ENCODE measurements at regions not wholly inside any gene's neighbourhood (a gene's known extent, or its start where the extent isn't known, plus 50 kb on each side); places are given as distances from the start of the nearest gene placed in this dataset.
"Not testable (repeated sequence)": the region's sequence is repeated elsewhere in the genome, so short reads cannot be mapped to it uniquely, and the experiment has no call there.

GRCh38 chr3:3902161-3902560 lies 102.9 kb downstream of the LRRN1 start:
- intact Hi-C loops (cut with DNase I): no loop called here

DNA sequence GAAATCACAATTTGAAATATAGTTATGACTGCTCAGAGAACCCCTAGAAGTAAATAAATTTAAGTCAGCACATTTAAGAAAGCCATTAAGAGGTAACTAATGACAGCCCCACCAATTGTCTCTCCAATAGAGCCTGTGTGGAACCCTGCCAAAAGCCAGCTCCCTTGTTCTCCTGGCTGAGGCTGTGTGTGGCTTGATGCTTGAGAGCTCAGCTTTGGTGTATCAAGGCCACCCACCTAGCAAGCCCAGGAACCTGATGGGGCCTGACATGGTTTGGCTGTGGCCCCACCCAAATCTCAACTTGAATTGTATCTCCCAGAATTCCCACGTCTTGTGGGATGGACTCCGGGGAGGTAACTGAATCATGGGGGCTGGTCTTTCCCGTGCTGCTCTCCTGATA lies 106.9 kb downstream of the LRRN1 start:
- intact Hi-C loops (cut with DNase I): no loop called here
- no peak for DNase-seq

More at GRCh38 chr3:3902161-3902560, 102.9 kb downstream of the LRRN1 start:
- DNase-seq: no peak

DNA sequence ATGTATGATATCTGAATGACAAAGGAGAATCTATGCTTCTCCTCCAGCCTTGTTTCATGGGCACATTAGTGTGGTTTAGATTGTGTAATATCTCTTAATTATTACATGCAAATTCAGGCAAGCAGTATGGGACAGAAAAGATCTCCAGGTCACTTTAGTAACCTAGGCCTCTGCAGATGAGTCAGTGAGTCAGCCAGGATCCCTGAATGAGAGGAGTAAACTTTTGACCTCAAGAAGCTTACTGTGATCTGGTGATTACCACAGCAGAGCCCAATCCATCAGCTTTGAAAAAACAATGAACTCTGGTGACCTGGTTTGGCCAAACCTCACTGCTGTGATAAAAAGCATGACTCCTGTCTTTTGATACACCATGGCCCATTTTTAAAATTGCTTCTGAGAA lies 107.8 kb downstream of the LRRN1 start:
- DNase-seq: no peak
- intact Hi-C loops (cut with DNase I): no loop called here

GRCh38 chr3:3918763-3919162 lies 119.5 kb downstream of the LRRN1 start:
- intact Hi-C loops (cut with DNase I): no loop called here

DNA sequence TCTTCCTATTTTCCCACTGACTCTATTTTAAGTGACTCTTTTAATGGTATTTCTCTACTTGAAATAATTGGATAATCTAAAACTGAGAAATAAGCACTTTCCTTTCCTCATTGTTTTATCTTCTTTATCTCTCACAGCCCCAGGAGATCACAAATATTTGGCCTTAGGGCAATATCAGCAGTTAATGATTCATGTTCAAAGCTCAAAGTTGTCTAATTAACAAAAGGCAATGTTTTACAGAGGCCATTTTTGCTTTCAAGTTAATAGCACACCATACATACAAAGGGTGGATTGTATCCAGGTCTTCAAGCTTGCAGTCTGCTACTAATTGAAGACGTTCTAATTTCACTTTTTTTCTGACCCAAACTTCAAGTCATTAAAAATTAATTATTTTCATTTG lies 120.1 kb downstream of the LRRN1 start:
- DNase-seq: no peak
- intact Hi-C loops (cut with DNase I): no loop called here

More at GRCh38 chr3:3918763-3919162, 119.5 kb downstream of the LRRN1 start:
- DNase-seq: no peak

DNA sequence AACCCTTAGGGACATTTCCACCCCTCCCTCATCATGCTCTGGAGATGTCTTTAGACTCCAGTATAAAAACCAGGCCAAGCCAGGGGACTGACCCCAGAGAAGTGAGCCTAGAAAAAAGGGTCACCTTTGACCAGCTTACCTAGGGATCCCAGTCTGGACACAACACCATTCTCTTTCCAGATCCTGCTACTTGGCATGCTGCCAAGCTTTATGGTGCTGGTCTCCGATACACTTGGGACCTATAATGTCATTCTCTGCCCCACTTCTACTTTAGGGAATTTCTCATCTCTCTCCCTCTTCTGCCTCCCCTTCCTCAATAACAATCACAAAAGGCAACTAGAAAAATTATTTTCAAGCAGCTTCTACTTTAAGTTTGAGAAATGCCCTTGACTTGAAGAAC lies 124.4 kb downstream of the LRRN1 start:
- no peak for DNase-seq
- intact Hi-C loops (cut with DNase I): no loop called here

- intact Hi-C loops (cut with DNase I): no loop called here
- no peak for DNase-seq
Observed at GRCh38 chr3:3927198-3927597, 128.0 kb downstream of the LRRN1 start.

DNA sequence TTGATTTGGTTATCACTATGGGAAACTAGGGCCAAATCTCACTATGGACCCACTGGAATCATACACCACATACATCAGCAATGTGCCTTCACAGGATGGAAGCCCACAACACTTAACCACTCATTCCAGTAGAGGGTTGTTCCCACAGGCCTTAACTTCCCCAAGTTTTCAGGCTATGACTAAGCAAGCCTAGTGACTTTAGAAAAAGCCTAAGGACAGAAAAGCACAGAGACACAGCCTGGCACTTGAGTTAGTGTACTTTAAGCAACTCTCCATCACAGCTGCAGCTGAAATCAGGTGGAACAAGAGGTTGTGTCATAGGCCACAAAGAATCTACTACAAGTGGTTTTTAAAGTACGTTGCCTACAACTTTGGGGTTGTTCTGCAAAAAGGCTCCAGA lies 128.7 kb downstream of the LRRN1 start:
- DNase-seq: no peak
- intact Hi-C loops (cut with DNase I): no loop called here

GRCh38 chr3:3941380-3941779 lies 142.1 kb downstream of the LRRN1 start:
- intact Hi-C loops (cut with DNase I); DNase-seq: not testable (repeated sequence)

DNA sequence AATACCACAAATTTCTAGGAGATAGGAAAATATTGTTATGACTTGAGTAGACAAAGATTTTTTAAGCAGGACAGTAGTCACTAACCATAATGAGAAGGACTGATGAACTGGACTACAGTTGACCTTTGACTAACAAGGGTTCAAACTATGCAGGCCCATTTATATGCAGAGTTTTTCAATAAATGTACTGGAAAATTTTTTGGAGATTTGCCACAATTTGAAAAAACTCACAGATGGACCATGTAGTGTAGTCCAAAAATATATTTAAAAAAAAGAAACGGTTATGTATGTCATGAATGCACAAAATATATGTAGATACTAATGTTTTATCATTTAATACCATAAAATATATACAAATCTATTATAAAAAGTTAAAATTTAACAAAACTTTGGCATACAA lies 151.8 kb downstream of the LRRN1 start:
- intact Hi-C loops (cut with DNase I): no loop called here
- DNase-seq: no peak

DNA sequence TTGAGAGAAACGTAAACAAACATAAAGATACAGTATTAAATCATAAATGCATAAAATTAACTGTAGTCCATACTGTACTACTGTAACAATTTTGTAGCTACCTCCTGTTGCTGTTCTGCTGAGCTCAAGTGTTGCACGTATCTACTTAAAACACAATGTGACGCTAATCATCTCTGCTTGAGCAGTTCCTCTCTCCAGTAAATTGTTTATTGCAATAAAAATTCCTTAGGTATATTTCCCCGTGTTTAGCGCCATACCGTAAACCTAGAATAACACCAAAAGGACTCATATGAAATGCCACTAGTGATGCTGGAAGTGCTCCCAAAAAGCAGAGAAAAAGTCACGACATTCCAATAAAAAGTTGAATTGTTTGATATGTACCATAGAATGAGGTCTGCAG lies 152.3 kb downstream of the LRRN1 start:
- DNase-seq: no peak
- intact Hi-C loops (cut with DNase I): no loop called here

DNA sequence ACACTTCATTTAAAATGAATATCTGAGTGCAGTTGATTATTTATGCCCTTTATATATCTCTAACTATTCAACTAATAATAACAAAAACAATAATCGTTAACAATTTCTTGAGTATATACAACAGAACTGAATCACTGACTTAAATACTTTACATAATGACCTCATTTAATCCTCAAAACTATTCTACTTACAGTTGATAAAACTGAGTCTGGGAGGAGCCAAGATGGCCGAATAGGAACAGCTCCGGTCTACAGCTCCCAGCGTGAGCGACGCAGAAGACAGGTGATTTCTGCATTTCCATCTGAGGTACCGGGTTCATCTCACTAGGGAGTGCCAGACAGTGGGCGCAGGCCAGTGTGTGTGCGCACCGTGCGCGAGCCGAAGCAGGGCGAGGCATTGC lies 163.6 kb downstream of the LRRN1 start:
- DNase-seq; intact Hi-C loops (cut with DNase I): not testable (repeated sequence)

DNA sequence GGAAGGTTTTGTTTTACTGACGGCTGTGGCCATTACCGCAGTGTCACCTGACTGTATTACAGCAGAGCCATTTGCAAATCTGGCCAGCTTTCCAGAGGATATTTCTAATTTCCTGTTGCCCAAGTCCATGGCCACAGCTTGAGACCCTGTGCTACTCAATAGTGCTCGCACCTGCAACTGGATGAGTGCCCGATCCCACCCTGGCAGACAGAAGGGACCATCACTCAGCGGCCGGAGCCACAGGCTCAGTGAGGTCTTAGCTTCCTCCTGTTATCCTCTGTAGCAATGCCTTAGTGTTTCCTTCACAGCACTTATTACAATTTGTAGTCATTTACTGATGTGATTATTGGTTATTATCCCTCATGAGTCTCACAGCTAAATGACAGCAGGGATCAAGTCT lies 184.8 kb downstream of the LRRN1 start:
- no peak for DNase-seq
- intact Hi-C loops (cut with DNase I): no loop called here

DNA sequence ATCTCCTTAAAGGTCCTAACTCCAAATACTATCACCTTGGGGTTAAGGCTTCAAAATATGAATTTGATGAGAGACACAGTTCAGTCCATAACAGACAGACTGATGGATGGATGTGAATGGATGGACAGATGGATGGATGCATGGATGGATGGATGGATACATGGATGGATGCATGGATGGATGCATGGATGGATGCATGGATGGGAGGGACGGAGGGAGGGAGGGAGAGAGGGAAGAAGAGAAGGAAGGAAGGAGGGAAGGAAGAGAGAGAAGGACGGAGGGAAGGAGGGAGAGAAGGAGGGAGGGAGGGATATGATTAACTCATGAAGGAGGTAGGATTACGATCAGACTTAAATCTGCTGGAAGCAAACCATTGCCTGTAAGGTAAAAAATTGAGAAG lies 192.4 kb downstream of the LRRN1 start:
- DNase-seq: no peak
- intact Hi-C loops (cut with DNase I): loop anchor here (10.0 kb wide), 1 partner anchor 787 kb away; no protein-coding TSS in a partner anchor

- no peak for DNase-seq
- intact Hi-C loops (cut with DNase I): loop anchor here (10.0 kb wide), 1 partner anchor 788 kb away; no protein-coding TSS in a partner anchor
Observed at GRCh38 chr3:3992312-3992874, 193.2 kb downstream of the LRRN1 start.

DNA sequence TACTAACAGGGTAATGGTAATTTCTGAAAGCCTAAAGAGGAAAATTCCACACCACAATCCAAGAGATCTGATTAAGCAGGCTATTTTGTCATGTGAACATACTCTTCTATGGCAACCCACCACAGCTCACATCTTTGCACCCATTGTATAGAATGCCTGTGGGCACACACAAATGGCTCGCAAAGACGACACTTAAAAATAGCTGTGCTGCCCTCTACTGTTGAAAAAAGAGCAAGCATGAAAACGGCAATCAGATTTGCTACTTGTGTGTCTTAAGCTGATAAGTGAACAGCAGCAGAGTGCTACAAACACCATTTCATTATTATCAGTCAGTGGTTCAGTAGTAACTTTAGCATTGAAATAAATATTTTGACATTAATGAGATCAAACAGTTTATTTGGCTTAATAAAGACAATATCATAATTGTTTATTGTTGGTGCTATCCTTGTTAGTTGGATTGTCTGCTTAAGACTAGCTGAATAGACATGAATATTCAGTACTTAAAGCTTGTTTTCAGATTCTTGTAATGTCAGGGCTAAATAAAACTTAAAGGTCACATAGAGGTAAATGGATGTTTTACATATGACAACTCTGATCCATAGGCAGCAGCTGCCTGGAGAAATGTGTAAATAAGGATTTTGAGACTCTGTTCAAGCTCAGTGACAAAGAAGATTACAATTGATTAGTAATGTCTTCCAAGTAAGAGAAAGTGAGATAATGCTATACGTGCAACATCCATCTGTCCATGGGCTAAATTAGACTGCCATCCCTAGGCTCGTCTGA lies 199.1 kb downstream of the LRRN1 start:
- DNase-seq: peak in 19 of 42 donors; percentile 1 to 57 (median 19)
- intact Hi-C loops (cut with DNase I): loop anchor here (10.0 kb wide), 1 partner anchor 794 kb away; no protein-coding TSS in a partner anchor

DNA sequence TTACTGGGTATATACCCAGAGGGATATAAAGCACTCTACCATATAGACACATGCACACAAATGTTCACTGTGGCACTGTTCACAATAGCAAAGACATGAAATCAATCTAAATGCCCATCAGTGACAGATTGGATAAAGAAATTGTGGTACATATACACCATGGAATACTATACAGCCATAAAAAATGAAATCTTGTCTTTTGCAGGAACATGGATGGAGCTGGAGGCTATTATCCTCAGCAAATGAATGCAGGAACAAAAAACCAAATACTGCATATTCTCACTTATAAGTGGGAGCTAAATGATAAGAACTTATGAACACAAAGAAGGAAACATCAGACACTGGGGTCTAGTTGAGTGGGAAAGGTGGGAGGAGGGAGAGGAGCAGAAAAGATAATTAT lies 200.1 kb downstream of the LRRN1 start:
- intact Hi-C loops (cut with DNase I): loop anchor here (10.0 kb wide), 1 partner anchor 795 kb away; no protein-coding TSS in a partner anchor
- not testable (repeated sequence) for DNase-seq

DNA sequence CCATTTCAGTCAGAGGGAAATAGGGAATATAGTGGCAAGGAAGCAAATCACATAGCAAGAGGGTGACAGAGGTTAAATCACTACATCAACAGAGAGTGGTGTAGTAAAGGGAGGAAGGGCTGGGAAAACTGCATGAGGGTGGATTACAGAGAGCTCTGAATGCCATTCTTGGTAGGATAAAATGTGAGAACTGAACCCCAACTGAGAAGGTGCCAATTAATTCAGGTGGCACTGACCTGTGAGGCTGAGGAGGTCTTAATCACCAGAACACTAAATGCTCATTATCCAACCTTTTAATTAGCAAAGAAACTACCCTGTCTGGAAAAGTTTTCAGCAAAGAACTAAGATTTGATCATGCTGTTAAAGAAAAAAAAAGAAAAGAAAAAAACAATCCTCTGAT lies 202.7 kb downstream of the LRRN1 start:
- intact Hi-C loops (cut with DNase I): no loop called here
- DNase-seq: no peak

- peak in 5 of 42 donors; percentile 9 to 37 (median 11) for DNase-seq
Observed at GRCh38 chr3:4006288-4006687, 207.1 kb downstream of the LRRN1 start.

DNA sequence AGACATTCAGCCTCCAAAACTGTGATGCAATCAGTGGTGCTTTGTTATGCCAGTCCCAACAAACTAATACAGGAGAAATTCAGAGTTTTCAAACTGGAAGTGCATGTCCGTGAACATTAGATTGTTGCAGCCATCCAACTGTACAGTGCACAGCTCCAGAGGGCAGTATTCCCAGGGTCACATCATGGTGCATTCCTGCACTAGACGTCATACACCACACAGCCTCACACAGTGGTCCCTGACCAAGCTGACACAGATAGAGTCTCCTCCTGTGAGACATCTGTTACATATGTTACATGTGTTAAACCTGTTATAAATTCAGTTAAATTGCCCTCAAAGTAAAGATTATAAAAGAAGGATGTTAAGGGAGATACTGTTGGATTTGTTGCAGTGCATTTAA lies 209.0 kb downstream of the LRRN1 start:
- no peak for DNase-seq
- intact Hi-C loops (cut with DNase I): no loop called here

More at GRCh38 chr3:4006288-4006687, 207.1 kb downstream of the LRRN1 start:
- intact Hi-C loops (cut with DNase I): no loop called here

DNA sequence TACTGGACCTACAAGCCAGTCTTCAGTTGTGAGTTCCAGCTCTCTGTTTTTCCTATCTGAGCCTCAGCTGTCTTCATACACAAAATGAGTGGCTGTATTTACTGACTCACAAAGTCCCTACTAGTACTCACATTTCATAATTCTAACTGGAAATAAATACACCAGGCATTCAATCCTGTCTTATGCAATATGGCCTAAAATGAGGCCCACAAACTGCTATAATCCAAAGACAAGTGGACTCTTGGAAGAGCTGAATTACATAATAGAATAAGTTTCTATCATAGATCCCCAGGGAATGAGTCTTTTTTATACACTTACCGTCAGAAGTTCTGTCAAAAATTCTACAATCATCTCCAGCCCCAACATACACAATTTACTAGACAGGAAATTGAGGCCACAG lies 211.9 kb downstream of the LRRN1 start:
- no peak for DNase-seq

More for the DNA sequence above, 211.9 kb downstream of the LRRN1 start:
- intact Hi-C loops (cut with DNase I): no loop called here

Measured in head of caudate nucleus (tissue), 42 donors.